Liver (tissue), 8 donors: ENCODE measurements at regions not wholly inside any gene's neighbourhood (a gene's known extent, or its start where the extent isn't known, plus 50 kb on each side); places are given as distances from the start of the nearest gene placed in this dataset.
"Not testable (repeated sequence)": the region's sequence is repeated elsewhere in the genome, so short reads cannot be mapped to it uniquely, and the experiment has no call there.

Experiments
- DNase-seq: peaks from one replicate; pipeline ENCODE4 v3.0.0-alpha.2; 2017; ENCODE audit warnings: low spot score
- H3K27ac ChIP-seq, 2 donors: one replicate each; pipeline ENCODE4 v1.7.0; 2013; ENCODE audit warnings: inconsistent platforms in 2 of 2, low read length in 2 of 2, control low read depth in 1 of 2, low read depth in 1 of 2, mild to moderate bottlenecking in 1 of 2
- H3K27me3 ChIP-seq, 4 donors: one replicate each; pipeline versions ENCODE4 v1.6.1 to v1.7.0; 2013; ENCODE audit warnings: low read length in 3 of 4, inconsistent platforms in 1 of 4, mild to moderate bottlenecking in 1 of 4, moderate library complexity in 1 of 4; ENCODE audit not compliant: control insufficient read depth in 4 of 4, insufficient read depth in 4 of 4
- H3K36me3 ChIP-seq, 4 donors: one replicate each; pipeline versions ENCODE4 v1.6.1 to v1.7.0; 2013; ENCODE audit warnings: low read length in 3 of 4, mild to moderate bottlenecking in 3 of 4, low read depth in 1 of 4, moderate library complexity in 1 of 4; ENCODE audit not compliant: control insufficient read depth in 4 of 4, insufficient read depth in 3 of 4
- H3K4me1 ChIP-seq, 4 donors: one replicate each; pipeline versions ENCODE4 v1.6.1 to v1.7.0; 2013; ENCODE audit warnings: low read length in 3 of 4, mild to moderate bottlenecking in 3 of 4, moderate library complexity in 1 of 4; ENCODE audit not compliant: control insufficient read depth in 4 of 4, insufficient read depth in 4 of 4
- H3K4me3 ChIP-seq, 3 donors: one replicate each; pipeline versions ENCODE4 v1.6.1 to v1.7.0; 2013; ENCODE audit warnings: low read length in 3 of 3, control low read depth in 1 of 3, low read depth in 1 of 3, mild to moderate bottlenecking in 1 of 3
- H3K9ac ChIP-seq, 2 donors: one replicate each; pipeline ENCODE4 v1.7.0; 2013; ENCODE audit warnings: low read length in 2 of 2, mild to moderate bottlenecking in 2 of 2, moderate library complexity in 2 of 2, control low read depth in 1 of 2, low read depth in 1 of 2
- H3K9me3 ChIP-seq, 4 donors: one replicate each; pipeline versions ENCODE4 v1.6.1 to v1.7.0; 2013; ENCODE audit warnings: low read length in 3 of 4; ENCODE audit not compliant: control insufficient read depth in 4 of 4
- ATF3 ChIP-seq: IDR thresholded peaks from 2 replicates; pipeline ENCODE4 v1.6.1; 2016; ENCODE audit warnings: antibody characterized with exemption
- CTCF ChIP-seq: fragments of 150-350 bp; IDR thresholded peaks from 2 replicates; pipeline ENCODE4 v1.5.1; 2017; ENCODE audit warnings: improper control_type of control experiment, low read depth, low read length; ENCODE audit not compliant: missing input control
- EGR1 ChIP-seq, 2 donors: IDR thresholded peaks; 2 replicates each; pipeline ENCODE4 v1.6.1; 2016 to 2018; ENCODE audit warnings: antibody characterized with exemption in 2 of 2, low read depth in 2 of 2
- FOXA2 ChIP-seq: IDR thresholded peaks from 2 replicates; pipeline ENCODE4 v1.6.1; 2016; ENCODE audit warnings: antibody characterized with exemption
- GABPA ChIP-seq, 2 donors: IDR thresholded peaks in 1 of 2; conservative IDR thresholded peaks in 1 of 2; 2 replicates each; pipeline ENCODE4 v1.6.1; 2016; ENCODE audit warnings: antibody characterized with exemption in 2 of 2, mild to moderate bottlenecking in 1 of 2, moderate library complexity in 1 of 2
- HNF4A ChIP-seq, 2 donors: conservative IDR thresholded peaks; 2 replicates each; pipeline ENCODE4 v1.6.1; 2016; ENCODE audit warnings: antibody characterized with exemption in 2 of 2, mild to moderate bottlenecking in 2 of 2
- JUND ChIP-seq, 2 donors: IDR thresholded peaks; 2 replicates each; pipeline ENCODE4 v1.6.1; 2016; ENCODE audit warnings: antibody characterized with exemption in 2 of 2
- MAX ChIP-seq: IDR thresholded peaks from 2 replicates; pipeline ENCODE4 v1.6.1; 2016; ENCODE audit warnings: antibody characterized with exemption
- NR2F2 ChIP-seq: IDR thresholded peaks from 2 replicates; pipeline ENCODE4 v1.6.1; 2016; ENCODE audit warnings: antibody characterized with exemption
- RAD21 ChIP-seq, 2 donors: IDR thresholded peaks; 2 replicates each; pipeline ENCODE4 v1.6.1; 2016; ENCODE audit warnings: antibody characterized with exemption in 2 of 2, mild to moderate bottlenecking in 2 of 2
- RXRA ChIP-seq, 2 donors: IDR thresholded peaks; 2 replicates each; pipeline ENCODE4 v1.6.1; 2017 to 2018; ENCODE audit warnings: antibody characterized with exemption in 2 of 2, mild to moderate bottlenecking in 1 of 2
- TAF1 ChIP-seq: conservative IDR thresholded peaks from 2 replicates; pipeline ENCODE4 v1.6.1; 2016; ENCODE audit warnings: antibody characterized with exemption, mild to moderate bottlenecking
- YY1 ChIP-seq: IDR thresholded peaks from 2 replicates; pipeline ENCODE4 v1.6.1; 2016; ENCODE audit warnings: antibody characterized with exemption, mild to moderate bottlenecking
- ZBTB33 ChIP-seq: IDR thresholded peaks from 2 replicates; pipeline ENCODE4 v1.6.1; 2016; ENCODE audit warnings: antibody characterized with exemption
- WGBS: extraction: QIAGEN DNeasy Blood & Tissue Kit; methylation state at CpG from one replicate; pipeline ENCODE4 v1.1.7; 2013; 5-methylcytosine and 5-hydroxymethylcytosine counted together
- donor health status: healthy.
- donor health status: healthy.
- donor health status: healthy.
- donor health status: healthy.
- donor health status: healthy.

GRCh38 chr4:173722075-173722474 is 192.0 kb upstream of the HAND2 start:
- H3K4me1 ChIP-seq = no peaks in the 10 kb centered on the region
- no peak overlapping the region for H3K27ac ChIP-seq
- WGBS = 89% methylated on average over 1 of the region's 1 CpG
- no peaks in the 10 kb centered on the region for H3K27me3 ChIP-seq
- H3K4me3 ChIP-seq = no peak overlapping the region
- peaks cover 0 to 6% (median 3%) of the 10 kb centered on the region in 4 donors for H3K9me3 ChIP-seq
- TF ChIP-seq NR2F2 = no peak
- TF ChIP-seq HNF4A (conservative IDR thresholded peaks at IDR 0.05) = no peak
- TF ChIP-seq YY1 = no peak
- TF ChIP-seq FOXA2 = no peak
- H3K36me3 ChIP-seq = no peaks in the 10 kb centered on the region
- DNase-seq = no peak
- no peak overlapping the region for H3K9ac ChIP-seq

GRCh38 chr4:173718504-173718903 is 188.5 kb upstream of the HAND2 start:
- DNase-seq, H3K4me3 ChIP-seq, H3K4me1 ChIP-seq, H3K9ac ChIP-seq, H3K27me3 ChIP-seq, H3K27ac ChIP-seq, H3K9me3 ChIP-seq, H3K36me3 ChIP-seq: not testable (repeated sequence)
- WGBS = 65% methylated on average over 1 of the region's 1 CpG

- H3K4me3 ChIP-seq = no peak overlapping the region
- WGBS = 82% methylated on average over 10 of the region's 10 CpGs
- peaks cover 0 to 6% (median 4%) of the 10 kb centered on the region in 4 donors for H3K9me3 ChIP-seq
- H3K27me3 ChIP-seq = peaks cover 0 to 4% (median 0%) of the 10 kb centered on the region in 4 donors
- no peak overlapping the region for H3K27ac ChIP-seq
- H3K36me3 ChIP-seq = no peaks in the 10 kb centered on the region
- no peak for DNase-seq
- H3K9ac ChIP-seq = no peak overlapping the region
- no peaks in the 10 kb centered on the region for H3K4me1 ChIP-seq
- TF ChIP-seq EGR1 (IDR thresholded peaks at IDR 0.05; ENCODE audit: low read depth in 2 of 2) (no peak), ZBTB33 (no peak), FOXA2 (no peak), CTCF (no peak), ATF3 (no peak)
Observed at GRCh38 chr4:173717581-173717980, 187.6 kb upstream of the HAND2 start.

- DNase-seq = no peak
- 53% methylated on average over 5 of the region's 5 CpGs for WGBS
- Histone ChIP-seq H3K4me1 (no peaks in the 10 kb centered on the region), H3K27me3 (peaks cover 0 to 4% (median 0%) of the 10 kb centered on the region in 4 donors), H3K9ac (no peak overlapping the region), H3K4me3 (no peak overlapping the region), H3K27ac (no peak overlapping the region), H3K36me3 (no peaks in the 10 kb centered on the region), H3K9me3 (peaks cover 0 to 6% (median 4%) of the 10 kb centered on the region in 4 donors)
- TF ChIP-seq HNF4A (conservative IDR thresholded peaks at IDR 0.05) (no peak), GABPA (IDR thresholded peaks at IDR 0.05 in 1 of 2, conservative IDR thresholded peaks at IDR 0.05 in 1 of 2) (no peak), TAF1 (no peak), YY1 (no peak), RXRA (IDR thresholded peaks at IDR 0.05) (no peak), JUND (IDR thresholded peaks at IDR 0.05) (no peak), RAD21 (IDR thresholded peaks at IDR 0.05) (no peak), FOXA2 (no peak), EGR1 (IDR thresholded peaks at IDR 0.05; ENCODE audit: low read depth in 2 of 2) (no peak), ZBTB33 (no peak), MAX (no peak)
Observed at GRCh38 chr4:173714456-173714855, 184.4 kb upstream of the HAND2 start.
